ENCODE measurements at regions not wholly inside any gene's neighbourhood (a gene's known extent, or its start where the extent isn't known, plus 50 kb on each side); places are given as distances from the start of the nearest gene placed in this dataset.

DNA sequence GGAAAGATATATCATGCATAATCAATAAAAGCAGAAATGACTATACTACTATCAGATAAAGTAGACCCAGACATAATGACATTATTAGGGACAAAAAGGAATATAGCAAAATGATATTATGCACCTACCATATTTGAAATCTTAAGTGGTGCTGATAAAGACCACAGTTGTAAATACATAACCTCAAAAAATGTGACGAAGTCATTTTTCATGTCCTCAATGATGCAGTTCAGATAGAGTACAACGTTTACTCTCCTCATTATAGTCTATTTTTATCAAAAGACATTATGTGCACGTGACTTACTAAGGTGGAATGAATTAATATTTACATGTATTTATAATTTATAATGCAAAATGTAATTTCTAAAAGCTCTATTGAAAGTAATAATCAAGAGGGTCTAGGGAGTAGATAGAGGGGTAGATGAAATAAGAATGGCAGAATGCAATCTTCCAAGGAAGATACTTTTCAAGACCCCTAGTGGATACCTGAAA lies 61.7 kb upstream of the TNFSF4 start:
- Histone ChIP-seq H3K4me3 (no peak overlapping the region), H3K9ac (ENCODE audit: control insufficient read depth, insufficient read depth, low read length) (no peak overlapping the region), H4K20me1 (ENCODE audit: control insufficient read depth, insufficient read depth) (no peaks in the 10 kb centered on the region), H3K9me3 (replicated peaks; ENCODE audit: control insufficient read depth, insufficient read depth, low read length) (no peaks in the 10 kb centered on the region; the same call in 2 of the 3 replicates), H3K79me2 (ENCODE audit: control insufficient read depth, insufficient read depth, low read length) (no peaks in the 10 kb centered on the region), H3K4me1 (ENCODE audit: control insufficient read depth, insufficient read depth, low read length) (no peaks in the 10 kb centered on the region; the same call in 1 of the 2 replicates), H3K27ac (ENCODE audit: control insufficient read depth, insufficient read depth) (no peak overlapping the region), H2AFZ (ENCODE audit: control insufficient read depth, low read depth, low read length) (no peak overlapping the region), H3K27me3 (replicated peaks in 1 of 2; ENCODE audit: control insufficient read depth in 2 of 2, insufficient read depth in 2 of 2, low read length in 1 of 2) (no peaks in the 10 kb centered on the region), H3K36me3 (ENCODE audit: control insufficient read depth in 2 of 2, insufficient read depth in 2 of 2, low read length in 1 of 2) (no peaks in the 10 kb centered on the region), H3K4me2 (ENCODE audit: control insufficient read depth, insufficient read depth) (no peak overlapping the region)
- ATAC-seq (no peak), DNase-seq (ENCODE audit: low read depth, low spot score) (no peak), FAIRE-seq (no peak)
- CTCF ChIA-PET, result interaction anchor here (1.0 to 1.7 kb wide), 6 partner anchors 8 to 443 kb away, joined by 3 to 5 read pairs (median 4); no protein-coding TSS in a partner anchor
- RAD21 ChIA-PET (ENCODE audit: unreplicated experiment), result interaction anchor here (0.7 kb wide), 1 partner anchor 66 kb away, joined by 3 read pairs; no protein-coding TSS in a partner anchor
- SMC1A ChIA-PET (ENCODE audit: uncharacterized antibody, unreplicated experiment), result interaction anchor here (0.9 to 3.9 kb wide), 8 partner anchors 8 to 149 kb away, joined by 3 to 11 read pairs (median 5); no protein-coding TSS in a partner anchor
- POLR2A ChIA-PET, result no interaction called here
- intact Hi-C loops (cut with micrococcal nuclease; ENCODE audit: unreplicated experiment) (no loop called here), in situ Hi-C loops (cut with MboI) (no loop called here)
- BruUV-seq (replicated peaks), result no TSS peak
- 69% methylated on average over 3 of the region's 3 CpGs for WGBS (ENCODE audit: insufficient coverage, insufficient replicate concordance, low lambda C conversion rate, missing lambda C conversion rate)
- no peak for TF ChIP-seq ETV6 (conservative IDR thresholded peaks at IDR 0.05 in 1 of 2, IDR thresholded peaks at IDR 0.05 in 1 of 2; ENCODE audit: borderline replicate concordance in 1 of 2, low read depth in 1 of 2)
- TF ChIP-seq MXI1 (IDR thresholded peaks at IDR 0.05; ENCODE audit: low read depth, low read length), result no peak
- no peak for TF ChIP-seq SMC3 (IDR thresholded peaks at IDR 0.05; ENCODE audit: borderline replicate concordance, low read length)

DNA sequence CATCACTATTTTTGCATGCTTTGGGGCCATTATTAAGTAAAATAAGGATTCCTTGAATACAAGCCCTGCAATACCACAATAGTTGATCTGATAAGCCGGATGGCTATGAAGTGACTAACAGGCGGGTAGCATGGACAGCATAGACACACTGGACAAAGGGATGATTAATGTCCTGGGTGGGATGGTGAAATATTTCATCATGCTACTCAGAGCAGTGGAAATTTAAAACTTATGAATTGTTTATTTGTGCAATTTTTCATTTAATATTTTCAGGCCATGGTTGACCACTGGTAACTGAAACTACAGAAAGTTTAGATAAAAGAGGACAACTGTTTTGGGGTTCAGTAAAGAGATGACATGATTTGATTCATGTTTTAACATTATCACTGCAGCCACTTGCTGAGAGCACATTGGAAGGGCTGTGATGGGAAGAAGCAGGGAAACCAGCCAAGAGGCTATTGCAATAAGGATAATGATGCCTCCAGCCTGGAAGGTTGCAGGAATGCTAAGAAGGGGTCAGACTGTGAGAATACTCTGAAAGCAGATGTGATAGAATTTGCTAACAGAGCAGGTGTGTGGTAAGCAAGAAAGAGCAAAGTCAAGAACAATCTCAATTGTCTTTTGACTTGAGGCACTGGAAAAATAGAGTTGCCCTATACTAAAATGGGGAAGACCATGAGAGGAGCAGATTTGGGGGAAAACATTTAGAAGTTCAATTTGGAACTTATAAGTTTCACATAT lies 62.5 kb upstream of the TNFSF4 start:
- ChIA-PET RAD21 (ENCODE audit: unreplicated experiment) (interaction anchor here (0.7 kb wide), 1 partner anchor 67 kb away, joined by 3 read pairs; no protein-coding TSS in a partner anchor), SMC1A (ENCODE audit: uncharacterized antibody, unreplicated experiment) (interaction anchor here (1.1 to 2.0 kb wide), 3 partner anchors 9 to 91 kb away, joined by 3 to 5 read pairs (median 4); no protein-coding TSS in a partner anchor), CTCF (interaction anchor here (1.4 to 1.7 kb wide), 2 partner anchors 7 to 67 kb away, joined by 5 read pairs; no protein-coding TSS in a partner anchor), POLR2A (no interaction called here)
- no peaks in the 10 kb centered on the region for H4K20me1 ChIP-seq (ENCODE audit: control insufficient read depth, insufficient read depth)
- no peak overlapping the region for H2AFZ ChIP-seq (ENCODE audit: control insufficient read depth, low read depth, low read length)
- H3K4me3 ChIP-seq, result no peak overlapping the region
- FAIRE-seq (no peak), DNase-seq (ENCODE audit: low read depth, low spot score) (no peak), ATAC-seq (no peak)
- BruUV-seq (replicated peaks), result no TSS peak
- in situ Hi-C loops (cut with MboI), result no loop called here
- no peak for TF ChIP-seq EP300 (IDR thresholded peaks at IDR 0.05; ENCODE audit: borderline replicate concordance in 1 of 2, control insufficient read depth in 1 of 2, low read depth in 2 of 2, low read length in 2 of 2)
- no peak for TF ChIP-seq ATF7 (IDR thresholded peaks at IDR 0.05; ENCODE audit: low read depth)
- no peak for TF ChIP-seq RELA (IDR thresholded peaks at IDR 0.05; ENCODE audit: borderline replicate concordance, partially characterized antibody)
- TF ChIP-seq CEBPB (IDR thresholded peaks at IDR 0.05; ENCODE audit: borderline replicate concordance in 1 of 2, low read depth in 2 of 2, low read length in 2 of 2), result no peak
- TF ChIP-seq BHLHE40 (IDR thresholded peaks at IDR 0.05; ENCODE audit: borderline replicate concordance in 1 of 2, low read depth in 2 of 2, low read length in 1 of 2), result no peak
- no peak for TF ChIP-seq PML (IDR thresholded peaks at IDR 0.05; ENCODE audit: low read length)
- TF ChIP-seq, protein P1, sequence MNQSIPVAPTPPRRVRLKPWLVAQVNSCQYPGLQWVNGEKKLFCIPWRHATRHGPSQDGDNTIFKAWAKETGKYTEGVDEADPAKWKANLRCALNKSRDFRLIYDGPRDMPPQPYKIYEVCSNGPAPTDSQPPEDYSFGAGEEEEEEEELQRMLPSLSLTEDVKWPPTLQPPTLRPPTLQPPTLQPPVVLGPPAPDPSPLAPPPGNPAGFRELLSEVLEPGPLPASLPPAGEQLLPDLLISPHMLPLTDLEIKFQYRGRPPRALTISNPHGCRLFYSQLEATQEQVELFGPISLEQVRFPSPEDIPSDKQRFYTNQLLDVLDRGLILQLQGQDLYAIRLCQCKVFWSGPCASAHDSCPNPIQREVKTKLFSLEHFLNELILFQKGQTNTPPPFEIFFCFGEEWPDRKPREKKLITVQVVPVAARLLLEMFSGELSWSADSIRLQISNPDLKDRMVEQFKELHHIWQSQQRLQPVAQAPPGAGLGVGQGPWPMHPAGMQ (IDR thresholded peaks at IDR 0.05; ENCODE audit: borderline replicate concordance), result no peak
- TF ChIP-seq, protein P2, sequence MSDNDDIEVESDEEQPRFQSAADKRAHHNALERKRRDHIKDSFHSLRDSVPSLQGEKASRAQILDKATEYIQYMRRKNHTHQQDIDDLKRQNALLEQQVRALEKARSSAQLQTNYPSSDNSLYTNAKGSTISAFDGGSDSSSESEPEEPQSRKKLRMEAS (IDR thresholded peaks at IDR 0.05; ENCODE audit: low read depth, low read length), result no peak
- TF ChIP-seq ZNF622 (IDR thresholded peaks at IDR 0.05), result no peak
- no peak for TF ChIP-seq SREBF1 (IDR thresholded peaks at IDR 0.05; ENCODE audit: low read length)
- WGBS (ENCODE audit: insufficient coverage, insufficient replicate concordance, low lambda C conversion rate, missing lambda C conversion rate), result 94% methylated on average over 2 of the region's 2 CpGs
- H3K9ac ChIP-seq (ENCODE audit: control insufficient read depth, insufficient read depth, low read length), result no peak overlapping the region
- H3K79me2 ChIP-seq (ENCODE audit: control insufficient read depth, insufficient read depth, low read length), result no peaks in the 10 kb centered on the region
- H3K27ac ChIP-seq (ENCODE audit: control insufficient read depth, insufficient read depth), result no peak overlapping the region
- H3K4me2 ChIP-seq (ENCODE audit: control insufficient read depth, insufficient read depth), result no peak overlapping the region
- intact Hi-C loops (cut with micrococcal nuclease; ENCODE audit: unreplicated experiment), result no loop called here
- H3K36me3 ChIP-seq (ENCODE audit: control insufficient read depth in 2 of 2, insufficient read depth in 2 of 2, low read length in 1 of 2), result no peaks in the 10 kb centered on the region
- no peaks in the 10 kb centered on the region; the same call in 1 of the 2 replicates for H3K4me1 ChIP-seq (ENCODE audit: control insufficient read depth, insufficient read depth, low read length)
- no peaks in the 10 kb centered on the region; the same call in 2 of the 3 replicates for H3K9me3 ChIP-seq (replicated peaks; ENCODE audit: control insufficient read depth, insufficient read depth, low read length)
- H3K27me3 ChIP-seq (replicated peaks in 1 of 2; ENCODE audit: control insufficient read depth in 2 of 2, insufficient read depth in 2 of 2, low read length in 1 of 2), result no peaks in the 10 kb centered on the region

Measured in GM12878 (cell line).